Spleen (tissue), 11 donors: ENCODE measurements at regions not wholly inside any gene's neighbourhood (a gene's known extent, or its start where the extent isn't known, plus 50 kb on each side); places are given as distances from the start of the nearest gene placed in this dataset.

Source experiments
- DNase-seq: peaks from one replicate; pipeline ENCODE4 v3.0.0-alpha.2; 2020
- H3K27ac ChIP-seq, 8 donors: fragments of 200-600 bp; sonication (generic) in 7 of 8; 1 replicate in 4 of 8; 2 replicates in 4 of 8; pipeline versions ENCODE4 v1.5.0 to v1.8.0; 2016 to 2021; ENCODE audit warnings: inconsistent platforms in 4 of 8, mild to moderate bottlenecking in 4 of 8, moderate library complexity in 1 of 8
- H3K27me3 ChIP-seq, 7 donors: fragments of 200-600 bp; sonication (generic) in 6 of 7; replicated peaks in 1 of 7; 1 replicate in 4 of 7; 2 replicates in 3 of 7; pipeline versions ENCODE4 v1.5.0 to v1.8.0; 2016 to 2021; ENCODE audit warnings: inconsistent platforms in 3 of 7, mild to moderate bottlenecking in 1 of 7
- H3K36me3 ChIP-seq, 6 donors: fragments of 200-600 bp; sonication (generic) in 5 of 6; 1 replicate in 4 of 6; 2 replicates in 2 of 6; pipeline versions ENCODE4 v1.5.0 to v1.8.0; 2016 to 2021; ENCODE audit warnings: inconsistent platforms in 2 of 6
- H3K4me1 ChIP-seq, 6 donors: fragments of 200-600 bp; sonication (generic) in 5 of 6; 1 replicate in 3 of 6; 2 replicates in 3 of 6; pipeline versions ENCODE4 v1.5.0 to v1.8.0; 2016 to 2021; ENCODE audit warnings: inconsistent platforms in 3 of 6
- H3K4me3 ChIP-seq, 8 donors: fragments of 200-600 bp; sonication (generic) in 7 of 8; 1 replicate in 4 of 8; 2 replicates in 4 of 8; pipeline versions ENCODE4 v1.5.0 to v1.8.0; 2016 to 2021; ENCODE audit warnings: inconsistent platforms in 4 of 8, mild to moderate bottlenecking in 4 of 8, moderate library complexity in 2 of 8
- H3K9me3 ChIP-seq, 8 donors: fragments of 200-600 bp; sonication (generic) in 7 of 8; 1 replicate in 4 of 8; 2 replicates in 4 of 8; pipeline versions ENCODE4 v1.5.0 to v1.8.0; 2016 to 2021; ENCODE audit warnings: inconsistent platforms in 4 of 8
- POLR2A ChIP-seq, 3 donors: fragments of 450-650 bp; IDR thresholded peaks; one replicate each; pipeline ENCODE4 v1.5.1; 2017; ENCODE audit warnings: antibody characterized with exemption in 3 of 3, mild to moderate bottlenecking in 1 of 3
- POLR2AphosphoS5 ChIP-seq, 3 donors: sonication (generic); formaldehyde crosslinking; IDR thresholded peaks; one replicate each; pipeline ENCODE4 v1.5.1; 2017; ENCODE audit warnings: antibody characterized with exemption in 3 of 3
- WGBS, 5 donors: extraction: QIAGEN DNeasy Blood & Tissue Kit in 3 of 5; methylation state at CpG; one replicate each; pipeline versions ENCODE4 v1.1.5 to v1.1.7; 2013 to 2018; 5-methylcytosine and 5-hydroxymethylcytosine counted together
- intact Hi-C: fragments of 100-400 bp; cut with DNase I; formaldehyde crosslinking; loops from one replicate; pipeline ENCODE4 v1.15.0; 2023; ENCODE audit warnings: low total_unique reads
- TF ChIP-seq, protein P1 (sequence below), 11 experiments: fragments of 200-600 bp in 7 of 11; fragments of 450-650 bp in 4 of 11; sonication (generic) in 4 of 11; IDR thresholded peaks in 8 of 11; conservative IDR thresholded peaks in 3 of 11; 1 replicate in 7 of 11; 2 replicates in 4 of 11; pipeline versions ENCODE4 v1.4.0 to v1.8.0; 2016 to 2021; ENCODE audit warnings: antibody characterized with exemption in 11 of 11, inconsistent platforms in 4 of 11, mild to moderate bottlenecking in 1 of 11
- donor health status: healthy with polysubstance abuse.
- donor health status: DM: no; HTN: no; CAD: no; lungs with moderate emphysema.
- donor health status: DM: no; HTN: no; CAD: no.
- donor health status: Bipolar disorder and iron deficiency.
- donor health status: healthy.
- donor health status: DM: no; HTN: no; CAD: no.
- donor health status: DM: yes; HTN: yes; CAD: no.

DNA sequence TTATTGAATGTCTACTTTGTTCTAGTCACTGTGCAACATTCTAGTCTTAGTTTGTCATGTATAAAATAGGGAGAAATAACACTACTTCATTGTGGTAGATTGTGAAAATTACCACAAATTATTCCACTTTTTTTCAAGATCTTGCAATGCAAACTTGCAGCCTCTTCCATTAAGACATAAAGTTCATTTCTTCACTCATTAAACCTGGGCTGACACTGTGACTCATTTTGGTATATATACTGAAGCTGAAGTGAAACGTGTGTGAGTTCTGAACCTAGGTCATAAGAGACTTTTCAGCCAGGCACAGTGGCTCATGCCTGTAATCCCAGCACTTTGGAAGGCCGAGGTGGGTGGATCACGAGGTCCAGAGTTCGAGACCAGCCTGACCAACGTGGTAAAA is 329.0 kb downstream of the BCKDHB start:
- intact Hi-C loops = no loop called here
- DNase-seq = no peak
- Histone ChIP-seq H3K27me3 (no peaks in the 10 kb centered on the region), H3K4me1 (no peaks in the 10 kb centered on the region), H3K27ac (no peak overlapping the region), H3K9me3 (peaks cover 0 to 19% (median 0%) of the 10 kb centered on the region in 8 donors), H3K36me3 (no peaks in the 10 kb centered on the region), H3K4me3 (no peak overlapping the region)
- 74 to 89% (median 80%) methylated on average over 5 of the region's 5 CpGs for WGBS, 5 donors
- TF ChIP-seq POLR2AphosphoS5 (IDR thresholded peaks at IDR 0.05) = no peak
- TF ChIP-seq, protein P1, sequence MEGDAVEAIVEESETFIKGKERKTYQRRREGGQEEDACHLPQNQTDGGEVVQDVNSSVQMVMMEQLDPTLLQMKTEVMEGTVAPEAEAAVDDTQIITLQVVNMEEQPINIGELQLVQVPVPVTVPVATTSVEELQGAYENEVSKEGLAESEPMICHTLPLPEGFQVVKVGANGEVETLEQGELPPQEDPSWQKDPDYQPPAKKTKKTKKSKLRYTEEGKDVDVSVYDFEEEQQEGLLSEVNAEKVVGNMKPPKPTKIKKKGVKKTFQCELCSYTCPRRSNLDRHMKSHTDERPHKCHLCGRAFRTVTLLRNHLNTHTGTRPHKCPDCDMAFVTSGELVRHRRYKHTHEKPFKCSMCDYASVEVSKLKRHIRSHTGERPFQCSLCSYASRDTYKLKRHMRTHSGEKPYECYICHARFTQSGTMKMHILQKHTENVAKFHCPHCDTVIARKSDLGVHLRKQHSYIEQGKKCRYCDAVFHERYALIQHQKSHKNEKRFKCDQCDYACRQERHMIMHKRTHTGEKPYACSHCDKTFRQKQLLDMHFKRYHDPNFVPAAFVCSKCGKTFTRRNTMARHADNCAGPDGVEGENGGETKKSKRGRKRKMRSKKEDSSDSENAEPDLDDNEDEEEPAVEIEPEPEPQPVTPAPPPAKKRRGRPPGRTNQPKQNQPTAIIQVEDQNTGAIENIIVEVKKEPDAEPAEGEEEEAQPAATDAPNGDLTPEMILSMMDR (IDR thresholded peaks at IDR 0.05 in 8 of 11, conservative IDR thresholded peaks at IDR 0.05 in 3 of 11) = no peak
- TF ChIP-seq POLR2A (IDR thresholded peaks at IDR 0.05) = no peak

DNA sequence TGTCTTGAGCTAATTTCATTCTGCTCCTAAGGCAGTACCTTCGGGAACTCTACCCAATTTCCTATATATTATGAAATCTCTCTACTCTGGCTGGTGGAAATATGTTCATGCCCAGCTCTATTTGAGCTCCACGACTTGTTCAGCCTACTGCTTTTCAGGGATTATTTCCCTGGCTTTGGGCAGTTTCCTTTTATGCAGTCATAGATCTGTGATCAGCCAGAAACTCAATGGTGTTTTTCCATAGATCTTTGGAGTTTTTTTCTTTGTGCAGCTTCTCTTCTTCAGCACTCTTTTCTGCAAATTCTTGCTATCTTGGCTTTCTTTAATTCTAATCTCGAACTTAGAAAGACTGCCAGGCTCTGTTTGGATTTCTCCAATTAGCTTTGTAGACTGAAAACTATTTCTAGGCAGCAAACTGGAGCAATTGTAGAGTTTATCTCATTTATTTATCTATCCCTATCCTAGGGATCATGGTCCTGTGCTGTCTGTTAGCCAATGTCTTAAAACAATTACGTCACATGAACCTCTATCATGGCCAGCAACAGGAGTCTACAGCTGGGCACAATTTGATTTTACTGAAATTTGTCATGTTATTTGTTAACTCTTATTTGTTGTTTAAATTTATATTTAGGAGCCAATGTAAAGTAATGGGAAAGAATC is 328.4 kb downstream of the BCKDHB start:
- no peaks in the 10 kb centered on the region for H3K4me1 ChIP-seq
- H3K4me3 ChIP-seq = no peak overlapping the region
- DNase-seq = no peak
- WGBS, 5 donors = 73 to 82% (median 77%) methylated on average over 4 of the region's 4 CpGs
- H3K27ac ChIP-seq = no peak overlapping the region
- intact Hi-C loops = no loop called here
- H3K27me3 ChIP-seq = no peaks in the 10 kb centered on the region
- TF ChIP-seq, protein P1 (IDR thresholded peaks at IDR 0.05 in 8 of 11, conservative IDR thresholded peaks at IDR 0.05 in 3 of 11) = no peak
- TF ChIP-seq POLR2AphosphoS5 (IDR thresholded peaks at IDR 0.05) (no peak), POLR2A (IDR thresholded peaks at IDR 0.05) (no peak)
- peaks cover 0 to 20% (median 0%) of the 10 kb centered on the region in 8 donors for H3K9me3 ChIP-seq
- H3K36me3 ChIP-seq = no peaks in the 10 kb centered on the region

DNA sequence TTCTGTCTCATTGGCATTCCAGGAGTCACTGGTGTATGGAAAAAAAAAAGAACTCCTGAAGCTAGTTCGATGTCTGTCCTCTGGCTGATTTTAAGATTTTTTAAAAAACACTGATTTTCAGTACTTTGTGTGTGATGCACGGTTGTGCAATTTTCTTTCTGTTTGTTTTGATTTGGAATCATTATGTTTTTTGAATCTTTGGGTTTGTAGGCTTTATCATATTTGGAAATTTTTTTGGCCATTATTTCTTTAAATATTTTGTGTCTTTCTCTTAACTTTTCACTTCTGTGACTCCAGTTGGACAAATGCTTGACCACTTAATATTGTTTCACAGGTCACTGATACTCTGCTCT is 327.2 kb downstream of the BCKDHB start:
- TF ChIP-seq POLR2AphosphoS5 (IDR thresholded peaks at IDR 0.05) = no peak
- no peak for TF ChIP-seq POLR2A (IDR thresholded peaks at IDR 0.05)
- TF ChIP-seq, protein P1 (IDR thresholded peaks at IDR 0.05 in 8 of 11, conservative IDR thresholded peaks at IDR 0.05 in 3 of 11) = no peak
- H3K27me3 ChIP-seq = no peaks in the 10 kb centered on the region
- H3K27ac ChIP-seq = no peak overlapping the region
- intact Hi-C loops = no loop called here
- no peaks in the 10 kb centered on the region for H3K36me3 ChIP-seq
- no peaks in the 10 kb centered on the region for H3K4me1 ChIP-seq
- DNase-seq = no peak
- no peak overlapping the region for H3K4me3 ChIP-seq
- H3K9me3 ChIP-seq = peaks cover 0 to 29% (median 7%) of the 10 kb centered on the region in 8 donors
- 76 to 85% (median 79%) methylated on average over 2 of the region's 2 CpGs for WGBS, 5 donors

- no peak for DNase-seq
- Histone ChIP-seq H3K4me3 (no peak overlapping the region), H3K36me3 (no peaks in the 10 kb centered on the region), H3K27me3 (no peaks in the 10 kb centered on the region), H3K9me3 (peaks cover 0 to 34% (median 11%) of the 10 kb centered on the region in 8 donors), H3K27ac (no peak overlapping the region), H3K4me1 (no peaks in the 10 kb centered on the region)
- 68 to 84% (median 78%) methylated on average over 9 to 10 of the region's 10 CpGs for WGBS, 5 donors
- intact Hi-C loops = no loop called here
- TF ChIP-seq POLR2A (IDR thresholded peaks at IDR 0.05) = no peak
Observed at GRCh38 chr6:80433010-80433672, 326.7 kb downstream of the BCKDHB start.
